T-helper 2 cell treated with Interferon-gamma antibody and Interleukin-4, amounts not matched to agents 100 ng/mL and 5 ng/mL, for 36 hours (primary cell): ENCODE measurements at regions not wholly inside any gene's neighbourhood (a gene's known extent, or its start where the extent isn't known, plus 50 kb on each side); places are given as distances from the start of the nearest gene placed in this dataset.

Experiments
- intact Hi-C: fragments of 100-400 bp; cut with micrococcal nuclease; formaldehyde crosslinking; loops from one replicate; pipeline ENCODE4 v1.15.1; 2023

DNA sequence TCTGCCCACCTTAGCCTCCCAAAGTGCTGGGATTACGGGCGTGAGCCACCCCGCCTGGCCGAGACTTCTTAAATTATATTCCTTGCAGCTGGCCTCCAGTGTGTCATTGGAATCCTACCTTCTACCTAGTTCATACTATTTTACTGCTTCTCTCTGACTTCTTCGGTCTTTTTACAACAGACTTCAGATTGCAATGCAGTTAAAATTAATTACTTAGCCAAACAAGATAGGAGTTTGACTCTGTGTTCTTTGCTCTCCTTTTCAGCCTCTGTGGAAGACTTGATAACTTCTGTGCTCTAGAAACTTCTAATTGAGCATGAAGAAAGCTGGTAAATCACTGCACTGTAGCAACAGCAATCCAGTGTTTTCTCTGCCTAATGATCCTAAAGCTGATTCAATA, 199.5 kb downstream of the GASK1B start:
- intact Hi-C loops = no loop called here

GRCh38 chr4:157964463-157964862, 208.4 kb downstream of the GASK1B start:
- intact Hi-C loops = no loop called here

GRCh38 chr4:157961229-157961990, 211.4 kb downstream of the GASK1B start:
- intact Hi-C loops = no loop called here

DNA sequence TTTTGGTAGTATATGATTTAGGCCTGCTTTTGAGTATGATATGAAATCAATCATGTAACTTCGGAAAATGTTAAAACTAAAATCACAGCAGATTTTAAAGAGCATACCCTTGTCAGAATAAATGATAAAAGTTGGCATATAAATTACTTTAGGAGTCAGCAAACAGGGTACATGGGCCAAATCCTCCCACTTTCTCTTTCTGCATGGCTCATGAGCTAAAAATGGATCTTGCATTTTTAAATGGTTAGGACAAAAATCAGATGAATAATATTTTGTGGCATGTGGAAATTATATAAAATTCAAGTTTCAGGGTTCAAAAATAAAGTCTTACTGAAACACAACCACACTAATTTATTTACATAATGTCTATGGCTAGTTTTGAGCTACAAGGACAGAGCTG, 214.9 kb downstream of the GASK1B start:
- intact Hi-C loops = no loop called here

GRCh38 chr4:157942017-157942416, 230.8 kb downstream of the GASK1B start:
- intact Hi-C loops = no loop called here

GRCh38 chr4:157934151-157934550, 238.7 kb downstream of the GASK1B start:
- intact Hi-C loops = no loop called here

DNA sequence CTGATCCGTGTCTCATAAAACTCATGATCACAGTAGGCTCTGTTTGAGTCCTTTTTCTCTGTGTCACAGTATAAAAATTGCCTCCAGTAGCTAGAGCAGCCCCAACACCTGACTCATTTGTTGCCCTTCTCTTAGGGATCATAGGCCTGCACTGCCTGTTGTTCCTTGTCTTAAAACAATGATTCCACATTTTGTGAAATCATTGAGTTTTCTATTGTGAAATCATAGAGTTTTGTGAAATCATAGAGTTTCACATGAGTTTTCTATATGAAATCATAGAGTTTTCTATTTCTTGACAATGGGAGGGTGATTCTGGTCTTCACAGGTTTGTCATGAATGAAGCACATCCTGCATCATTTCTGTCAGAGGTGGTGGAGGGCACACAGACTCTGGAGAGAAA, 239.9 kb downstream of the GASK1B start:
- intact Hi-C loops = no loop called here

DNA sequence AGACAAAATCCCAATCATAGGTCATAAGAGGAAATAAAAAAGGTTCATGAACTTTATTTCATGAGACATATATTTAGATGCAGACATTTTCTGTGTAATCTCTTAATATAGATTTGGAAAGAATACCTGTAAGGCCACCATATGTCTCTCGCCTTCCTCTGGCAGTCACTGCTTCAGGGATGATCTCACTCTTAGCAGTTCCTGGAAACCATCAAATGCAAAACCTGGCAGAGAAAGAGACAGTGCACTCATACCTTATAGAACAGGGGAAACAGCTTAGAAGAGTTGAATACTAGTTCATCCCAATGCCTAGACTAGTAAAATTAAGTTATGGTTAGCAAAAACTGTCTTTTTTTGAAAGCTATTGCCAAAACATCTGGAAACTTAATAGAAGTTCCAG, 243.3 kb downstream of the GASK1B start:
- intact Hi-C loops = no loop called here

GRCh38 chr4:157918036-157918832, 254.6 kb downstream of the GASK1B start:
- intact Hi-C loops = no loop called here

GRCh38 chr4:157912212-157912611, 260.6 kb downstream of the GASK1B start:
- intact Hi-C loops = no loop called here

DNA sequence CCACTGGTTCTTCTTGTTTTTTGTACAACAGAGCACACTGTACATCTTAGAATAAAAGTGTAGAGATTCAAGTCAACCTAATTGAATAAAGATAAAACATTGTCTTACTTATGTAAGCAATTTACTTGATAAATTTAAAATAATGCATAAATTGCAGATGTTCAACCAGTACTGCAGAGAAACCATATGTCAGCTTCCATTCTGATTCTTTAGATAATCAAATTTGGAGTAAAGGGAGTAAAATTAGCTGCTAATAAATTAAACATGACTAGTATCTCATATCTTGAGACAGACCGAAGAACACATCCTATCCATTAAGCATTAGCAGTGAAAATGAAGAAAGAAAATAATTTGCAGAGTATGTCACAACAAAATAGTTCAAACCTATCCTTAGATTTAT, 261.2 kb downstream of the GASK1B start:
- intact Hi-C loops = no loop called here

- intact Hi-C loops = no loop called here
Observed at GRCh38 chr4:157908691-157909090, 264.1 kb downstream of the GASK1B start.

GRCh38 chr4:157908031-157908430, 264.8 kb downstream of the GASK1B start:
- intact Hi-C loops = no loop called here

DNA sequence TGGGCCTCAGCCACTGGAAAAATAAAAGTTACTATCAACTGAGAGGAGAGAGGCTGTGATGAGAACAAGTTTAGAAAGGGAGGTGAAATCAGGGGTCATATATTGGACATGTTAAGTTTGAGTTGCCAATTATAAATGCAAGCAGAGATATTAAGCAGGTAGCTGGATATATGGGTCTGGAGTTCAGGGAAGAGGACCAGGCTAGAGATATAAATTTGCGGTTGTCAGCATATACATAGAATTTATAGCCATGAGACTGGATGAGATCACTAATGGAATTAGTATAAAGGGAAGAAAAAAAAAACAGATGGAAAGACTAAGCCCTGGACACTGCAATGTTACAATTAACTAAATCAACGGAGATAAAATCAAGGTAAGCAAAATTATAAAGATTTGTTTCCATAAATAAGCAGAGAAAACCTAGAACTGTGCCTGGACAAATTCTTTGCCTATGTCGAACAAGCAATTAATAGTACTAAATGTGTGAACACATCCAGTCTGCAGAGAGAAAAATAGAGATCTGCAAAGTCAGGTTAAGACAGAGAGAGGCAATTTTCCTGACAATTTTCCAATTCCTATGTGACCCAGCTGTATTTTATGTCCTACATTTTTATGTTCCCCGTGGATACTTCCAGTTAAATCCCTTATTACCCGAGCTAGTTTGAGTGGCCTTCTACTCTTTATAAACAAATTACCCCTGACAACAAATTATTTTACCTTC, 265.4 kb downstream of the GASK1B start:
- intact Hi-C loops = no loop called here

DNA sequence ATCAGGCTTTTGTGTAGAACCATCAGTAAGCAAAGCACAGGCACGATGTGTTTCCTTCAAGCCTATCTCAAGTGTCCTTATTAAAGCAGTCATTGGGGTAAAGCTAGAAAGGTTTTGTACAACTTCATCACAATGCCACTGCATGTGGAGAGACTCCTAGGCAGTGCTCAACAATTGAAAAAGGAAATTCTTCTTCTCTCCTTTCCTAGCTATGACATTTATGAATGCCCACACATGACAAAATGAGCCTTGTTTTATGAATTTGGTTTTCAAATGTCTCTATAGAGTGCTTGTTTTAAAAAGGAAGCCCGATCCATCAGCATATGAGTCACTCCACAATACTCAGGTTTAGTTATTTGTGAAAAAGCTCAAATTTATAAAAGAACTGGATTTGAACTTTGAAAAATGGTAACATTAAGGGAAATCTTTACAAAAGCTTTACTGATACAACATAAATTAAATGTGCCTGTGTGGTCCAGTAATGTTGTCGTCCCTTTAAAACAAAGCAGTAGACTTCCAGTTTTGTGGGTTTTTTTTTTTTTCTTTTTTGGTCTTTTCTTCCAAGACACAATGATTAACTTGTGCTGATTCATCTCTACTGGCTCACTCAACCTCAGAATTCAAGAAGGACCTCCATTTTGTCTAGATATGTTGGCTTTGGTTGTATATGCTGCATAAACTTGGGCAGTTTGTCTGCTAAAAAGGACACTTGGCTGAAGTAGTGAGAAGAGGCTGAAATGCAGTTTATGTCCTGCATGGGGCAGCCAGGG, 273.8 kb downstream of the GASK1B start:
- intact Hi-C loops = no loop called here

GRCh38 chr4:157897855-157898370, 274.9 kb downstream of the GASK1B start:
- intact Hi-C loops = no loop called here

DNA sequence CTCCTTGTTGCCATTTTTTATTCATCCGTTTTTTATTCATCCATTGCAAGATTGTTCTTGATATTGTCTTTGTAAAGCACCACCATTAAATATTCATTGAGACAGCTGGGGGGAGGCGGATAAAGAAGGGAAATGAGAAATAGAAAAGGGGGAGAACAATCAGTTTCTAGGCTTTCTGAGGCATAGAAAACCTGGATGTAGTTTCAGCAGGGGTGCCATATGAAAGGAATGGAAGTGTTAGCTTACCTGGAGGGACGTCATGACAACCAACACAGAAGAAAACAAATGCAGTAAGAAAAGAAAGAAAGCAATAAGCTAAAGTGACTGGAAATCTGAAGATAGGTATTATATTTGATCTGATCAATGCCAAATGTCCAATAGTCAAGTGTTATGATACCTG, 276.1 kb downstream of the GASK1B start:
- intact Hi-C loops = no loop called here

GRCh38 chr4:157895205-157895604, 277.6 kb downstream of the GASK1B start:
- intact Hi-C loops = no loop called here

DNA sequence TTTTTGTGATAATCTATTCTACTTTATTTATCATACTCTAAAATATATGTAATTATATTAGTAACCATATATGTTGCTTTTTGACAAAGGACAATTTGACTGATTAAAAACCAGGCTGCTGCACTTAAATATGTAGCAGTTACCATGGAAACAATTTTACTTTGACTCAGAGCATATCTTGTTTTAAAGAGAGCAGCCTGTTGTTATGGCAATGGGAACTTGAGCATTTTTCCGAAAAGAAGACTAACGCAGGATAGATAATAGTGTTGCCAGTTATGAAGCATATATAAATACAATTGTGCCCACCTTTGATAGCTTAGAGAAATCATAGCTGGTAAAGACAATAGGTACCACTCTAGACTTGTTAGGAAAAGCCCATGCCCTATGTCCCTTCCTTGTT, 283.0 kb downstream of the GASK1B start:
- intact Hi-C loops = no loop called here

DNA sequence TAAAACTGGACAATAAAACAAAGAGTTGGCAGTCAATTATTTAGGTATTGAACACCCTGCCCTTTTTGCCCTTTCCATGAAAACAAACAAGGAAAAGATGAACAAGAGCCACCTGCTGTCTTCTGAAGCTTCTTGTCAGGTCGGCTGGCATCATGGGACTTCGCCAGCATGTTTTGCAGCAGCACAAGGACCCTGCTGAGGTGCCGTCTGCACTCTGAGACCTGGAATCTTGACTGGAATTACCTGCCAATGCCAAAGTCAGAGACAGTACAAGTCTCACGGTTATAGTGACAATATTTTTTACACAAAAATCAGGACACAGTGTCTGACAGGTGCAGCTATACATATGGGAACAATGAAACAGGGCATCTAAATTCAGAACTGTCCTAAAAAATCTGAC, 284.5 kb downstream of the GASK1B start:
- intact Hi-C loops = no loop called here

DNA sequence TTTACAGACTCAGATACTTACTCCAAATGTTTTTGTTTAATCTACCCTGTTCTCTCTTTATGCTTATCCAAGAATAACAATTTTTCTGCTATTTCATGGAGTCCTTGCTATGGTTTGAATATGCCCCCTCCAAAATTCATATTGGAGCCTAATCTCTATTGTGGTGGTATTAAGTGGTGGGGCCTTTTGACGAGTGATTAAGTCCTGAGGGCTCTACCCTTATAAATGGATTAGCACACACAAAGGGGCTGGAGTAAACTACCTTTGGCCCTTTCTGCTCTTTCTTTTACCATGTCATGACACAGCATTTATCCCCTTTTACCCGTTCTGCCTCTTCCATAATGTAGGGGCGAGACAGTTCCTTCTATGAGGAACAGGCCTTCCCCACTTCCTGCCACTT, 285.5 kb downstream of the GASK1B start:
- intact Hi-C loops = no loop called here
